SK-N-MC (cell line): ENCODE measurements at regions not wholly inside any gene's neighbourhood (a gene's known extent, or its start where the extent isn't known, plus 50 kb on each side); places are given as distances from the start of the nearest gene placed in this dataset.

Experiments used
- EZH2 ChIP-seq: fragments of 200-600 bp; sonication (generic); IDR thresholded peaks from one replicate; pipeline ENCODE4 v1.6.1; 2017; ENCODE audit warnings: antibody characterized with exemption
- FOXP2 ChIP-seq: optimal IDR thresholded peaks from 2 replicates; pipeline ENCODE3; 2011; ENCODE audit warnings: mild to moderate bottlenecking, moderate library complexity; ENCODE audit not compliant: insufficient read depth; ENCODE audit errors: extremely low read length, control extremely low read depth
- POLR2AphosphoS5 ChIP-seq: IDR thresholded peaks from 2 replicates; pipeline ENCODE4 v1.6.1; 2012; ENCODE audit warnings: mild to moderate bottlenecking, low read depth, low read length, borderline replicate concordance

DNA sequence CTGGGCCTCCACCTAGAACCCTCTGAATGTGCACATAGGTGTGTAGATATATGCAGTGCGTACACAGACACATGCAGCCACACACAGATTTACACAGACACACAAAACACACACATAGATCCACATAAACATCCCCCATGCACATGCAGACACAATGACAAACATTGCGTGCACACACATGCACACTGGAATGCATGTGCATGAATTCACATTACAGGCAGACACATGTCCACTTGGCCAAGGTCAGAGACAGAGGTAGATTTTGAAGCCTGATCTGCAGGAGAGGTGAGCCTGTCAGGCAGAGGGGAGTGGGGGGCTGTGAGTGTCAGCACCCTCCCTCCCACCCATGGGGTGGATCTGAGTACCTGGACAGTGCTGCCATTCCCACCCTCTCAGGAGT, 338.5 kb downstream of the PTPRU start:
- TF ChIP-seq POLR2AphosphoS5 (no peak), EZH2 (no peak), FOXP2 (no peak)
